H54 (cell line): ENCODE measurements at regions not wholly inside any gene's neighbourhood (a gene's known extent, or its start where the extent isn't known, plus 50 kb on each side); places are given as distances from the start of the nearest gene placed in this dataset.

ENCODE experiments used
- DNase-seq: peaks from one replicate; pipeline ENCODE4 v3.0.0; 2011; ENCODE audit warnings: low spot score, mixed read lengths; ENCODE audit not compliant: insufficient read length
- FAIRE-seq: peaks from 3 replicates; lab custom pipeline; 2011; peaks lifted over from hg19 to GRCh38; lab: Jason Lieb, UNC
- POLR2A ChIP-seq: IDR thresholded peaks from 2 replicates; pipeline ENCODE4 v1.6.1; 2011; ENCODE audit warnings: low read depth, mild to moderate bottlenecking, low read length

DNA sequence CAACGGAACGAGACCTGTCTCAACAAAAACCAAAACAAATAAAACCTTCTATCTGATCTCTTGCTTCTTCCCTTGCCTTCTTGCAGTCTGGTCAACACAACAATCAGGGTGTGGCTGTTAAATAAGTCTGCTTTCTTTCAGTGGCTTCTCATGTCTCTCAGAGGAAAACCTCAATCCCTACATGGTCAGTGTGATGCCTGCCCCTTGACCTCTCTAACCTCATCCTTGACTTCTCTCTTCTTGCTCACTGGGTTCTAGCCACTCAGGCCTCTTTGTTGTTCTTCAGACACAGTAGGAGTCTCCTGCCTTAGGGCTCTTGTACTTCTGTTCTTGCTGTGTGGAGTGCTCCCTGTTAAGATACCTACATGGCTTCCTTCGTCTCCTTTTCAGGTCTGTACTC lies 220.4 kb downstream of the SDHAF3 start:
- FAIRE-seq (no peak), DNase-seq (no peak)
- TF ChIP-seq POLR2A: no peak

GRCh38 chr7:97342512-97342911 lies 225.0 kb downstream of the SDHAF3 start:
- no peak for TF ChIP-seq POLR2A
- FAIRE-seq (no peak), DNase-seq (no peak)

DNA sequence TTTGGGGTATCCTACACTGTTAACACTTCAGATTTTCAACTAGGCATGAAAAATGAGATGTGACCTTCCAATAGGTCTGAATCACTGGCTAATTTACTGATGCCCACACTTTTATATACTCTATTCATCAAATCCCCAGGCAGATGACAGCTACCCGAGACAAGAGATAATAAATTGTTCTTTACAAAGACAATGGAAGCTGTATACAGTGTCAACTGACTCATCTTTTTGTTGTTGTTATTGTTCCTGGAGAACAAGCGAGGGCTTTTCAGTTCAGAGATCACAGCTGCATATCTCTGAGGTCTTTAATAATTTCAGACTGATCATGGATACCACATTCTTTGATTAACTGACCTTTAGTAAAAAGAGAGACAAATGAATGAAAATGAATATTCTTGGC lies 228.9 kb downstream of the SDHAF3 start:
- FAIRE-seq: no peak
- TF ChIP-seq POLR2A: no peak
- DNase-seq: no peak

DNA sequence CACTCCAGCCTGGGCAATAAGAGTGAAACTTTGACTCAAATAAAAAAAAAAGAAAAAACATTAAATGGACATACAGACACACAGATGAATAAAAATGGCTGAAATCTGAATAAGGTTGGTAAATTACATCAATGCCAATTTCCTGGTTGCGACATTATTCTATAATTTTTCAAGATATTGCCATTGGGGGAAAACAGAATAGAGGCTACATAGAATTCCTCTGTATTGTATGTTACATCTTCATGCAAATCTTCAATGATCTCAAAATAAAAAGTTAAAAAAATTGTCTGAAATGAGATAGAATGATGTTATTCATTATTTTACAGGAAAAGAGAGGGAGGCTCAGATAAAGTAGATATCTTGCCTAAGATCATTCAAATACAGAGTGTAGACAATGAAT lies 234.0 kb downstream of the SDHAF3 start:
- FAIRE-seq (no peak), DNase-seq (no peak)
- no peak for TF ChIP-seq POLR2A

- TF ChIP-seq POLR2A: no peak
- DNase-seq: no peak
- no peak for FAIRE-seq
Measured at GRCh38 chr7:97357459-97357858, 240.0 kb downstream of the SDHAF3 start.

DNA sequence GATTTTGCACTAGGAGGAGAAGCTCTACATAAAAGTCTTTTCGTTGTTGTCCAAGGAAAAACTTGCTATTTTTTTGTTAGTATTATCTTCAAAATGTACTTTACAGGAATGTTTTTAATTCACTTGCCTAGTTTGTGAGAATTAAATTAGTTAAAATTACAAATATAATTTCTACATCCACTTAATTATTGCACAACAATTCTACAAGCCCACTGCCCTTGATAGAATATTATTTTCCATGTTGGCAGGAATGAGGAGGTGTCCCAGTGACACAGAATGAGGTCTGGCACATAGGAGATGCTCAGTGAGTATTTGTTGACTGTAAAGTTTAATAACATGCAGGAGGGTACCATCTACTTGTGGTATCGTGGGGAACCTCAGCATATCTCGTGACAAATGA lies 255.4 kb downstream of the SDHAF3 start:
- TF ChIP-seq POLR2A: no peak
- DNase-seq: no peak
- no peak for FAIRE-seq

GRCh38 chr7:97373736-97374135 lies 256.2 kb downstream of the SDHAF3 start:
- FAIRE-seq: no peak
- DNase-seq: no peak
- no peak for TF ChIP-seq POLR2A

GRCh38 chr7:97377713-97378112 lies 260.2 kb downstream of the SDHAF3 start:
- FAIRE-seq (no peak), DNase-seq (no peak)
- TF ChIP-seq POLR2A: no peak

DNA sequence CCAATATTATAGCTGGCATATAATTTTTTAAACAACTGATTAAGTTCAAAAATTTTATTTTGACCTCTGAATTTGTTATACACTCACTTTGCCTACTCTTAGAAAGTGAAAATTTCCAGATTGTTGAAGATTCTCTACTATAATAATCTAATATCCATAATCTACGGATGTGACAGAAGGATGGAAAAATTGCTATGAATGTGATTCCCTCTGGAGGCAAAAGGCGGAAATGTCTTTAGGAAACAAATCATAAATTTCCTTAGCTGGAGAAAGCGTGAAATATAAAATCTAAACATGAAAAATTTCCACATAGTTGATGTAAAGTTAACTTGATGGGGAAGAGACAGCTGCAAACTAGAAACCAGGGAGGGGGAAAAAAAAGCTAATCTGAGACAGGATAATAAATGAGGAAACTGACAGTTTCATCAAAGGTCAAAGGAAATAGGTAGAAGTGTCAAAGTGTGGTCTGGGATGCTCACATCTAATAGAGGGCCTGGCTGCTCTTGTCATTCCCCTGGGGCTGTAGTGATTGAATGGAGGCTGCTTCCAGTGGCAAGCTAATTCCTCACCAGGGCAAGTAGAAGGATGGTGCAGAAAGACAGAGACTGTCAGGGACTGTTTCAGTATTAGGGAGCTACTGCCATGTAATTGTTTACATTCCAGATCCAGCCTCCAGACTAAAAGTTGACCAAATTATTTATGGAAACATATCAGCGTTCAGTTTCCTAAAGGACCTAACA lies 264.5 kb downstream of the SDHAF3 start:
- DNase-seq: no peak
- TF ChIP-seq POLR2A: no peak
- FAIRE-seq: no peak

DNA sequence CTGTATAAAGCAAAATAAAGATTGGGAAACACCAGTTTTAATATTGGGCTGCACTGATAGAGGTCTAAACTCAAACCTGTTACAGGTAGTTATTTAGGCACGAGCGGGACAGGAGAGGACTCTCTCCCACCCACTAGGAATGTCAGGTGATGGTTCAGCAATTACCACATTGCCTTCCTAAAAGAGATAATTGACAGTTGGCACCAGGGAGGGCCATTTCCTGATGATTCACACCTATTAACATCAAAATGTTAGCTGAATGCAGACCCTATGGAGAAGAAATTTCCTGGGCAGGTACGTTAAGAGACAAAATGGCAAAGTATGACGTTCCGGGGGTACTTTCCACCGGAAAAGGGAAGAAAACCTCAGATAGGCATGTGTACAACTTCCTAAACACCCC lies 272.6 kb downstream of the SDHAF3 start:
- DNase-seq (no peak), FAIRE-seq (no peak)
- TF ChIP-seq POLR2A: no peak

GRCh38 chr7:97390915-97391593 lies 273.6 kb downstream of the SDHAF3 start:
- no peak for FAIRE-seq
- TF ChIP-seq POLR2A: no peak
- DNase-seq: no peak

DNA sequence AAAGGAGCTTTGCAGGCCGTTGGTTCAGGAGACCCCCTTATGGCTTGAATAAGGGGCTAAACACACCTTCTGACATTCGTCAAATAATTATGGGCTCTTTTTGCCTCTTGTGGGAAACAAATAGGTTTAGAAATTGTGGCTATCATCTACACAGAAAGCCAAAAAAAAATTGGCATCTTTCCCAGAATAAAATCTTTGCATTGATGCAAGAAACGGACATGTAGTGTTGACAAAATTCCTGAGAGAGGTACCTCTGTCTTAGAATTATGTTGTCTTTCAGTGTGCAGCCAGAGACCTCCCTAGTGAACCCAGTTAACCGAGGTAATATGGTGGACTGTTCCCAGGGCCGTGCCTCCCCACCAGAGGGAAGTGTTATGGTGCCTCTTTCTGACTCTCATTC lies 283.9 kb downstream of the SDHAF3 start:
- DNase-seq (no peak), FAIRE-seq (no peak)
- TF ChIP-seq POLR2A: no peak

- FAIRE-seq (no peak), DNase-seq (no peak)
- TF ChIP-seq POLR2A: no peak
Measured at GRCh38 chr7:97405835-97406234, 288.3 kb downstream of the SDHAF3 start.

- no peak for TF ChIP-seq POLR2A
- DNase-seq: no peak
- no peak for FAIRE-seq
Measured at GRCh38 chr7:97407106-97407505, 289.6 kb downstream of the SDHAF3 start.

GRCh38 chr7:97409346-97409745 lies 291.8 kb downstream of the SDHAF3 start:
- TF ChIP-seq POLR2A: no peak
- no peak for FAIRE-seq
- no peak for DNase-seq
